ENCODE measurements at regions not wholly inside any gene's neighbourhood (a gene's known extent, or its start where the extent isn't known, plus 50 kb on each side); places are given as distances from the start of the nearest gene placed in this dataset.

DNA sequence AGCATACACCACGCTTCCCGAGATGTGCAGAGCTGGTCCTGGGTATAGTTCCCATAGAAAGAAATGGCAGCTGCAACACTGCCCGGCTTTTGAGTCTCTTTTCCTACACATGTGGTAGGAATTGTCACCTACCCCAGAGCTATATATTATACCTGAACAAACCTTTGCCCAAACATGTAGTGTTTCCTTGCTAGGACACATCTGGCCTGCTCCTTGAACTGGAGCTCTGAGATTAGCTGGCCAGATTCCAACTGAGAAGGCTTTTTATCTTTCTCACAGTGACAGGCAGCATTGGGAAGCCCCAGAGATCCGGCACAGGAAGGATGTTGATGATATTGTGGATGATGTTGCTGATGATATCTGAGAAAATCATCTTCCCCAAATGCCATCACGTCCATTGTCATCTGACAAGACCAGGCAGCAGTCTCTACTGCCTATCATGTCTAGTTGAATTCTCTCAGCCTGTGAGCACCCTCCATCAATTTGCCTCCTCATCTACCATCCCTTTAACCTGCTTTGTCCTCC lies 115.0 kb upstream of the SMYD2 start:
- no peak for DNase-seq
- H3K27me3 Mint-ChIP-seq: peaks cover 13% of the 10 kb centered on the region
- no peak overlapping the region for H3K4me3 Mint-ChIP-seq
- no peaks in the 10 kb centered on the region for H3K36me3 Mint-ChIP-seq (ENCODE audit: low read depth)
- no peak overlapping the region for H3K27ac Mint-ChIP-seq
- no peaks in the 10 kb centered on the region for H3K9me3 Mint-ChIP-seq
- no peaks in the 10 kb centered on the region for H3K4me1 Mint-ChIP-seq (ENCODE audit: low read depth)

DNA sequence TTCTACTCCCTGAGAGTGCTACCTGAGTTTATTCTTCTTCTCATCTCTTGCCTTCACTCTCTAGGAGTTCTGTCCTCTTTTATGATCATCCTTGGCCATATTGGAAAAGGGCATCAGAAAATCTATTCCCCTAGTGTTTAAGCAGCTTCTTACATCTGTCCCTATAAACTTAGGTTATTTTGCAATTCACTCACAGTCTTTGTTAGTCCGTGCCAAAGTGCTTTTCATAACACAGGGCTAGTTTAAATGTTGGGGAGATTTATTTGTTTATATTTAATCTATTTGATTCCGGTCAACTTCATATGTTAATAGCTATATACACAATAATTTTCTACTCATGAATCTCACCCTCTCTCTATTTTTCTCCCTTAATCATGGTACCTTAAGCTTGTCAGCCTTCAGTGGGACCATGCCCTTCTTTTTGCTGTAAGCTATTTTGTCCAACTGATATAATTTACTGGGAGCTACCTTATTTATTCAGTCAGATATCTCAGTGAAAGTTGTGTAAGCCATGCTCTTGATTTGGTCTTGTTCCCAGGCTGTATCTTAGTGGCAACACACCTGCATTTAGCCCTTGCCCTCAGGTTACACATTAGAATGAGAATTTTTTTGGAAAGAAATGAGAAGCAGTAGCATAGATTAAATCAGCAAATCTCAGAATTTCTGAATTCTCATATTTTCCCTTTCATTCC lies 106.3 kb upstream of the SMYD2 start:
- Mint-ChIP-seq H3K4me3 (no peak overlapping the region), H3K36me3 (ENCODE audit: low read depth) (no peaks in the 10 kb centered on the region), H3K4me1 (ENCODE audit: low read depth) (no peaks in the 10 kb centered on the region), H3K27ac (no peak overlapping the region), H3K9me3 (no peaks in the 10 kb centered on the region), H3K27me3 (peaks cover 47% of the 10 kb centered on the region)
- no peak for DNase-seq

DNA sequence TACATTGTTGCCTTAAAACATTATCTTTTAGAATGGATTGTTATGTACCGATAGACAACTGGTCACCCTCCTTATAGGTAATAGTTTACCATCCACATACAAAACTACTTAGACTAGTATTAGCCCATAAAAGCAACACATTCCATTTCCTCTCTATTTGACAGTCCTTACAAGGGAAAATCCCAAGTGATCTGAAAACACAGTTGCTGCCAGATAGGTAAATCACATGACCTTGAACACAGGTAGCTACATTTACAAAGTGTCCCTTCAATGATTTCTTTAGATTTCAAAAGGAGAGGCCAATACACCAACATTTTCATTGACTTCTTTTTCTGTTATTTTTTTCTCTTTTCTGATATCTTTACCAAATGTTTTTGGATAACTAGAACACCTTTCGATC lies 102.9 kb upstream of the SMYD2 start:
- Mint-ChIP-seq H3K27ac (no peak overlapping the region), H3K27me3 (peaks cover 53% of the 10 kb centered on the region)

DNA sequence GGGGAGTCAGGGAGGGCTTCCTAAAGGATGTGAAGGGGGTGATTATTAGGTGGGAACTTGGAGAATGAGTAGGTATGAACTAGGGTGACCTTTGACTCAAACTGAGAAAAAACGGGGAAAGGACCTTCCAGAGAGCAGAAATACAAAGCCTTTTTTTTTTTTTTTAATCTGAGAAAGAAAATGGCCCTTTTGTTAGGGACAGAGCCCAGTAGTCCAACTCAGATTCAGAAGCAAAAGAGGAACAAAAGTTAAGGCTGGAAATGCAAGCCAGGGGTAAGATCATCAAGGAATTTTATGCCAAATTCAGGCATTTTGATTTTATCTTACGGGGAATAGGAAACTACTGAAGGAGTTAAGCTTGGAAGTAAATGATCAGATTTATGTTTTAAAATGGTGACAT lies 96.0 kb upstream of the SMYD2 start:
- peaks cover 9% of the 10 kb centered on the region for H3K9me3 Mint-ChIP-seq
- no peak for DNase-seq
- no peak overlapping the region for H3K27ac Mint-ChIP-seq
- H3K4me1 Mint-ChIP-seq (ENCODE audit: low read depth): peaks cover 9% of the 10 kb centered on the region
- no peaks in the 10 kb centered on the region for H3K36me3 Mint-ChIP-seq (ENCODE audit: low read depth)
- peaks cover 66% of the 10 kb centered on the region for H3K27me3 Mint-ChIP-seq
- H3K4me3 Mint-ChIP-seq: no peak overlapping the region

More for the DNA sequence above, 102.9 kb upstream of the SMYD2 start:
- no peak for DNase-seq
- Mint-ChIP-seq H3K4me3 (no peak overlapping the region), H3K9me3 (peaks cover 8% of the 10 kb centered on the region), H3K36me3 (ENCODE audit: low read depth) (no peaks in the 10 kb centered on the region), H3K4me1 (ENCODE audit: low read depth) (no peaks in the 10 kb centered on the region)

DNA sequence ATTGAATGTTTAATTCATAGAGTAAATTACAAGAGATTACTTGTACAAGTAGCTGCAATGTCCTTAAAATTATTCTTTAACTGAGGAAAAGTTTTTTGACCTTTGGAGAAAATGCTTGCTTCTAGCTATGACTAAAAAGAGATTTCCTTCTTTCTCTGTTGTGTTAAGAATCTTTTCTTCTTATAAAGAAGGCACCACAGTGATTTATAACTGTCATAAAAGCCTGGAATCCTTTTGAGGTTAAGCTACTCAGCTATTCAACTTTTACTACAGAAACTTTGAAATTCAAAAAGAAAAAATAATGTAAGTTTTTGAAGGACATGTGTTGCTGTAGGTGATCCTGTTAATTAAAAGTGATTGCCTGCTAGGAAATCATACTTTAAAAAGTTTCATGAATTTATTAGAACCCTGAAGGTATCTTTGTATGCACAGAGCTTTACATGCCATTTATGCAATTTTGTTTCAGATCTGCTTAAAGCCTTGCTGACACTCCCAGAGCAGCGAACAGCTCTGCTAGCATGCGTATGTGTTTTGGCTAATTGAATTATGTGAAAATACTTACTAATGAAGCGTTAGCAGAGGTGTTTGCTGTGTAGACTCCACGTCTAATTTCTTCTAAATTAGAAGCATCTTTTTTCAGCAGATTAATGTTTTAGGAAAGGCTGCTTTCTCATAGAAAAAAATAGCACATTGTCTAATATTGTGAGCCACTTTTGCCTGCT lies 94.7 kb upstream of the SMYD2 start:
- DNase-seq: no peak
- H3K27me3 Mint-ChIP-seq: peaks cover 77% of the 10 kb centered on the region
- no peak overlapping the region for H3K4me3 Mint-ChIP-seq
- peaks cover 9% of the 10 kb centered on the region for H3K9me3 Mint-ChIP-seq
- no peak overlapping the region for H3K27ac Mint-ChIP-seq
- no peaks in the 10 kb centered on the region for H3K36me3 Mint-ChIP-seq (ENCODE audit: low read depth)
- H3K4me1 Mint-ChIP-seq (ENCODE audit: low read depth): peaks cover 9% of the 10 kb centered on the region

DNA sequence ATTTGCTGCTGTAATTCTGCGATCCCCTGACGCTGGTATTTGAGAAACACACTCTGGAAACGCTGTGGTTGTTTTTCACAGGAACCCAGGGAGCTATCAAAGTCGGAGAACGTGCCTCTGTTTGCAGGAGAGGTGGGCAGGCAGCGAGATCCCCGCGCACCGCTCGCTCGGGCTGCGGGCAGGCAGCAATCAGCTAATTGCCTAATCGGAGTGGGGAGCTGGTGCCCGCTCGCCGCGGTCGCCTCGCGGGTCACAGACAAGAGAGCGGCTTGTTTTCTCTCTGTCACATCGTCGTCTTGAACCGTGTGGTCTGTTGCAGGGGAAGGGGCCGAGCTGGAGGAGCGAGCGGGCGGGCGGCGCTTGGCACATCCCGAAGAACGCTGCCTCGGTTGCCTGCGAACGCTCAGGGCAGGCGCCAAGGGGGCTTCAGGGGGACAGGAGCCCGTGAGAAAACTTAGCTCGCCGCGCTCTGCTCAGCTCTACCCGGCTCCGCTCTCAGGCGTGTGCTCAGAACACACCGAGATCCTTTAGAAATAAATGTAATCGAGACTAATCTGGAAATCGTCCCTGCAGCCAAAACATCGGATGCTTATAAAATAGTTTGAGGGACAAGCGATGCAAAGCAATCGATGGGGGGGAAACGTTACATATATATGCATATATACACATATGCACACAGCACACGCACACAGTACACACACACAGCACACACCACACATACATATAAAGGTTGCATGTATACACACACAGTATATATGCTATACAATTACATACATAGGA lies 93.6 kb upstream of the SMYD2 start:
- Mint-ChIP-seq H3K36me3 (ENCODE audit: low read depth) (no peaks in the 10 kb centered on the region), H3K27ac (no peak overlapping the region), H3K9me3 (peaks cover 7% of the 10 kb centered on the region), H3K4me3 (no peak overlapping the region), H3K27me3 (peaks cover 73% of the 10 kb centered on the region), H3K4me1 (ENCODE audit: low read depth) (peaks cover 9% of the 10 kb centered on the region)
- DNase-seq: no peak

DNA sequence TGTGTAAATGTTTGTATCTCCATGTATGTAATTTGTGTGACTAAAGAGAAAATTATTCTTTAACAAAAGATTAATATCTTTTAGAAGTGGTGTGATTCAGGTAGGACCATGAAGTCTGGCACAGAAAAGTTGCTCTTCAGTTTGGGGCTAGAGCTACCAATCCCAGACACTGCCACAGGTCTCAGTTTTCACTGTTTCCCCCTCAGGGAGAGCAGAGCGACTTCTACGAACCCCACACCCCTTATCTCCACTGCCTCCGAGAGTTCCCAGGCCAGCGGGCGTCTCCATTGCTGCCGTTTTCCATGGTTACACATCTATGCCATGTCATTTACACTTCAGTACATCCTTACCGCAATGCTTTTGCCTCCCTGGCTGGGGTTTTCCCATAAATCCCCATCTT lies 93.0 kb upstream of the SMYD2 start:
- no peak overlapping the region for H3K27ac Mint-ChIP-seq
- H3K27me3 Mint-ChIP-seq: peaks cover 69% of the 10 kb centered on the region
- H3K9me3 Mint-ChIP-seq: peaks cover 4% of the 10 kb centered on the region
- no peak overlapping the region for H3K4me3 Mint-ChIP-seq
- no peaks in the 10 kb centered on the region for H3K36me3 Mint-ChIP-seq (ENCODE audit: low read depth)
- peaks cover 9% of the 10 kb centered on the region for H3K4me1 Mint-ChIP-seq (ENCODE audit: low read depth)
- no peak for DNase-seq

DNA sequence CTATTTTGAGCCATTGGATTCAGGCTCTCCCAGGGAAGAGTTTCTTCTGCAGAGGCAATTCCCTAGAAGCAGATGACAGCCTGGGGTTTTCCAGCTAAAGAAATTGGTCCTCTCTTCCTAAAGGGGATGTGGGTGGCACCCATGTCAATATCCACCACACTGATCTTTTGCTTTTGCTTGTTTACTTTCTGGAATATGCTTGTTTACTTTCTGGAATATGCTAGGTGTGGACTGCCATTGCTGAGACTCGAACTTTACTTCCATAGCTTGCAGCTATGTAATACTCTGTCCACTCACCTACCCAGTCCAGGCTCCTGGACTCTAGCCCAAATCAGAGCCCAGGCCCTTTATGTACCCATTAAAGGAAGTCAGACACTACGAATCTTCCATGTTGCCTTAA lies 92.1 kb upstream of the SMYD2 start:
- no peak for DNase-seq
- no peaks in the 10 kb centered on the region for H3K9me3 Mint-ChIP-seq

DNA sequence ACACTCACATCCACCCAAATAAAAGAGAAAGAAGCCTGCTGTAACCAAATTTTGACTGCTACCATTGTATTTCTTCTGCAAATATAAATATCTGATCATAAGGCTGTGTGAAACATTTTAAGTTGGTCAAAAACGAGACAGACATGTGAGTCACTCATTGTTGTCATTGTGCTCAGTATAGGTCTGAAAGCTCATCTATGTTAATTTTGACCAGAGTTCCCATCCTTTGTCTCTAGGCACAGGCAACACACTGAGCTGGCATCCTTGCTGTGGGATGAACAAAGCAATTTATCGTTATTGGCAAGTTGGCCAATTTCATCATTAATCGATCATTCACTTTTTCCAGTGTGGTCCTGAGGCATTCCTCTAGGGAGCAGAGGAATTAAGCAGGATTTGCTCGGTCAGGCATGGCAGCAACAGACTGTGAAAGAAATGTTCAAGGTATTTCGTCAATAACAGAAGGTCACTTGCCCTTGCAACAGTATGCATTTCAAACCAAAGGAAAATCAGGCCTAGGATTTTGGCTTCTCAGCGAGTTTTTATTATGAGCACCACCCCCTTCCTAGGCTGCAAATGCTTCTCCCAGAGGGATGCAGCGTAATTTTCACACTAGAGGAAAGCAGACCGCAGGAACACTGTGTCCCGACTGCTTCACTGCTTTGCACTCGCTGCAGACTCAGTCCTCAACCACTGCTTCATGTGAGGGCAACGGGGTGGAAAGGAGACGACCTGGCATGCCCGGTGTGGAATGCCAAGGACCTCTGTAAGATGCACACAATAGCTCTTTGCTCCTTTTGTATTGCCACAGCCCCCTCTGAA lies 87.9 kb upstream of the SMYD2 start:
- Mint-ChIP-seq H3K4me3 (no peak overlapping the region), H3K27me3 (peaks cover 50% of the 10 kb centered on the region)

More for the DNA sequence above, 92.1 kb upstream of the SMYD2 start:
- H3K4me3 Mint-ChIP-seq: no peak overlapping the region
- H3K4me1 Mint-ChIP-seq (ENCODE audit: low read depth): peaks cover 9% of the 10 kb centered on the region
- H3K36me3 Mint-ChIP-seq (ENCODE audit: low read depth): no peaks in the 10 kb centered on the region
- no peak overlapping the region for H3K27ac Mint-ChIP-seq
- H3K27me3 Mint-ChIP-seq: peaks cover 67% of the 10 kb centered on the region

DNA sequence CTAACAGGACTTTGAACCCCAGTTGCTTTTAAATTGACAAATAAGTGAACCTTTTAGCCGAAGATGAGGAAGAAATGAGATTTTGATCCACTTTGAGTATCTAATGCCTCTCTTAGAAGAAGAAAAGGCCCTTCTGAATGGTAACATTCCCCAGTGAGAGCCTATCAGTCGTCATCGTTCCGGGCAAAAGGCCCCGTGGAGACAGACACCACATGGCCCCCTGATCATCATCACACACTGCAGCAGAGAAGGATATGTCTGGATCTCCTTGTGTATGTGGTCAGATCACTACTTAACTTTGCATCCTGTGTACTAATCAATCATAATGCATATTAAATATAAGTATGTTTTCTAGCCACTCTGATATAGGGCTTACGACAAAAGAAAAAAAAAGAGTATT lies 87.3 kb upstream of the SMYD2 start:
- H3K9me3 Mint-ChIP-seq: no peaks in the 10 kb centered on the region
- DNase-seq: no peak
- H3K4me3 Mint-ChIP-seq: no peak overlapping the region
- H3K27me3 Mint-ChIP-seq: peaks cover 44% of the 10 kb centered on the region
- no peak overlapping the region for H3K27ac Mint-ChIP-seq
- no peaks in the 10 kb centered on the region for H3K36me3 Mint-ChIP-seq (ENCODE audit: low read depth)
- H3K4me1 Mint-ChIP-seq (ENCODE audit: low read depth): no peaks in the 10 kb centered on the region

More for the DNA sequence above, 87.9 kb upstream of the SMYD2 start:
- DNase-seq: no peak
- Mint-ChIP-seq H3K9me3 (no peaks in the 10 kb centered on the region), H3K27ac (no peak overlapping the region), H3K36me3 (ENCODE audit: low read depth) (no peaks in the 10 kb centered on the region), H3K4me1 (ENCODE audit: low read depth) (peaks cover under 1% of the 10 kb centered on the region)

DNA sequence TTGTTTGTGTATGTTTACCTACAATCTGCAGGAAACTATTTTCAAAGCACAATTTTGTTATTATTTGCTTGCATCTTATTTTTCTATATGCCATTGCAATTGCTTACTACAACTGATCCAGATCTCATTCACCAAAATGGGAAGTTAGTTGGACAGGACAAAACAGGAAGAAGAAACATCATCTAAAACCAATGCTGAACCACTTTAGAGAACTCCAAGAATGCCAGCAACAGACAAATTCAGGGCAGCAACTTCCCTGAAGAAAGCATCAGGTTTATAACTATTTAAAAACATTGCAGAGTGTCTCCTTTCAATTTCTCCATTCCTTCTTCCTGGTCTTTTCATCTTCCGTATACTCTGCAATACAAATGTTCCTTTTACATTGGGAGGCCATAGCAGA lies 82.4 kb upstream of the SMYD2 start:
- Mint-ChIP-seq H3K9me3 (no peaks in the 10 kb centered on the region), H3K36me3 (ENCODE audit: low read depth) (no peaks in the 10 kb centered on the region), H3K4me3 (no peak overlapping the region), H3K27me3 (peaks cover 38% of the 10 kb centered on the region), H3K27ac (no peak overlapping the region), H3K4me1 (ENCODE audit: low read depth) (no peaks in the 10 kb centered on the region)
- no peak for DNase-seq

DNA sequence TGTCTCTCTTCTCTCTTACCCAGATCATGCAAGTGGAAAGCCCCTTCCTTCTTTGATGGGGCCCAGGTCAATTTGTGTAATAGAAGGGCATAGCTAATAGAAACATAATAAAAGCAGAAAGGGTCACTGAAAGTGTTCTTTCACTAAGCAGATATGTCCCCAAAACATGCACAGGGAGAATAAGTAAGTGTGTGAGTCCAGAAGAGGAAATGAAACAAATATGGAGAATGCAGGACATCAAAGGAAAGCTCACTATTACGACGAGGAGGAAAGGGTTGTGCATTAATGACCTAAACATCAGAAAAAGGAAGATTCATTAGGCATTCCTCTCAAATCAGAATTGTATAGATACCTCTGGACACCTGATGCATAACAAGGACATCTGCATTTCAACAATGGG lies 81.4 kb upstream of the SMYD2 start:
- Mint-ChIP-seq H3K36me3 (ENCODE audit: low read depth) (no peaks in the 10 kb centered on the region), H3K9me3 (no peaks in the 10 kb centered on the region), H3K4me1 (ENCODE audit: low read depth) (no peaks in the 10 kb centered on the region), H3K27me3 (peaks cover 29% of the 10 kb centered on the region), H3K27ac (no peak overlapping the region), H3K4me3 (no peak overlapping the region)
- DNase-seq: no peak

DNA sequence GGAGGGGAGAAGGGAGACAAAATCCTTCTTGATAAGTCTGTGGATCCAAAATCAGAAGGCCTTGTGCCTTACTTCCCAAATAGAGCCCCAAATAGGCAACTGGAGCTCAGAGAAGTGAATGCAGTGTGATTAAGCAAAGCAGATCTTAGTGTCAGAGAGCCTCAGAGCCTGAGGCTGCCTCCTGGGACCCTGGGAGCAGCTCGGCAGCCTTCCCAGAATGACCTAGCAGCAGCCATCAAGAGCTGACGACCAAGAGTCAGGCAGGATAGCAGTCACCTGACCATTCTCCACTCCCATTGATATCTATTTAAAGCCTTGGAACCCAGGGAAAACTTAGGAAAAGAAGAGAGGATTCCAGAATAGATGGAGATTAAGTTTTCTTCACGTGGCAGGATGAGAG lies 78.0 kb upstream of the SMYD2 start:
- H3K27me3 Mint-ChIP-seq: peaks cover 18% of the 10 kb centered on the region

DNA sequence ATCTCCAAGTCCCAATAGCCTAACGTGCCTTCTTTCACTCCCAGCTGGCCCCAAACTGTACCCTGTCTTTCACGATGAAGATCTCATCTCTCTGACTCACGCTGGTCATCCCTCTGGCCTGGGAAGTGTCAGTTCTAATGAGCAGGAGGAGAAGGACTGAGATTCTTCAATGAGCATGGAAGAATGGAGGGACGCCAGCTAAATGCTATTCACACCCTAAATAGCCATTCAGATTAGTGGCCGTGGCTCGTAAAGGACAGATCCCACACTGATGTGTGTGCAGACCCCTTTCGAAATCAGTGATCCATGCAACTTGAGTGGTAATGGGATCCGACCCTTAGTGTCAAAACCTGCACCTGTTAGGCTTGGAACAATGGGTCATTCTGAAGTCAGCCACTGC lies 75.9 kb upstream of the SMYD2 start:
- Mint-ChIP-seq H3K27ac (no peak overlapping the region), H3K4me1 (ENCODE audit: low read depth) (no peaks in the 10 kb centered on the region), H3K27me3 (peaks cover 9% of the 10 kb centered on the region), H3K36me3 (ENCODE audit: low read depth) (no peaks in the 10 kb centered on the region), H3K9me3 (no peaks in the 10 kb centered on the region), H3K4me3 (no peak overlapping the region)
- no peak for DNase-seq

More for the DNA sequence above, 78.0 kb upstream of the SMYD2 start:
- no peak overlapping the region for H3K4me3 Mint-ChIP-seq
- no peak overlapping the region for H3K27ac Mint-ChIP-seq
- no peaks in the 10 kb centered on the region for H3K36me3 Mint-ChIP-seq (ENCODE audit: low read depth)
- DNase-seq: no peak
- H3K9me3 Mint-ChIP-seq: no peaks in the 10 kb centered on the region
- H3K4me1 Mint-ChIP-seq (ENCODE audit: low read depth): no peaks in the 10 kb centered on the region
